ENCODE measurements at regions not wholly inside any gene's neighbourhood (a gene's known extent, or its start where the extent isn't known, plus 50 kb on each side); places are given as distances from the start of the nearest gene placed in this dataset.

DNA sequence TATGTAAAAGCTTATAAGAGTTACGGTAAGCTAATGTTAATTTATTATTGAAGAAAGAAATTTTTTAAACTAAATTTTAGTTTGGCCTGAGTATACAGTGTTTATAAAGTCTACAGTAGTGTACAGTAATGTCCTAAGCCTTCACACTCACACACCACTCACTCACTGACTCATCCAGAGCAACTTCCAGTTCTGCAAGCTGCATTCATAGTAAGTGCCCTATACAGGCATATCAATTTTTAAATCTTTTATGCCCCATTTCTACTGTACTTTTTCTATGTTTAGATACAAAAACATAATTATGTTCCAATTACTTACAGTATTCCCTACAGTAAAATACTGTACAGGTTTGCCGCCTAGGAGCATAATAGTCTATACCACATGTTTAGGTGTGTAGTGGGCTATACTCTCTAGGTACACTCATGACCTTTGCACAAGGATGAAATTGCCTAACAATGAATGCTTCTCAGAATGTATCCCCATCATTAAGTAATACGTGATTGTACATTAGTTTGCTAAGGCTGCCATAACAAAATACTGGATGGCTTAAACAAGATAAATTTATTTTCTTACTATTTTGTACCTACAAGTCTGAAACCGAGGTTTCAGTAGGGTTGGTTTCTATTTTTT lies 333.8 kb upstream of the PCDH7 start:
- no peak overlapping the region for H3K27ac ChIP-seq (ENCODE audit: low read depth, low read length, poor library complexity, severe bottlenecking)
- no peaks in the 10 kb centered on the region for H3K36me3 ChIP-seq (ENCODE audit: insufficient read depth, low read length)
- H3K9me3 ChIP-seq (ENCODE audit: low read length), result no peaks in the 10 kb centered on the region
- no peaks in the 10 kb centered on the region for H3K4me1 ChIP-seq (ENCODE audit: insufficient read depth, low read length, poor library complexity, severe bottlenecking)
- intact Hi-C loops (cut with micrococcal nuclease; ENCODE audit: unreplicated experiment), result no loop called here
- ChIA-PET POLR2A (interaction anchor here (0.6 kb wide), 1 partner anchor 96 kb away, joined by 3 read pairs; no protein-coding TSS in a partner anchor), CTCF (ENCODE audit: unreplicated experiment) (no interaction called here)
- no TSS peak for BruUV-seq (replicated peaks)
- H3K79me2 ChIP-seq (ENCODE audit: insufficient read depth, low read depth, low read length), result no peaks in the 10 kb centered on the region
- no peak overlapping the region for H2AFZ ChIP-seq (ENCODE audit: low read length)
- H4K20me1 ChIP-seq (ENCODE audit: insufficient read depth, low read length), result no peaks in the 10 kb centered on the region
- H3K4me2 ChIP-seq (ENCODE audit: low read length), result no peak overlapping the region
- no peak for TF ChIP-seq EZH2phosphoT487 (IDR thresholded peaks at IDR 0.05; ENCODE audit: borderline replicate concordance, low read depth, low read length)
- TF ChIP-seq, protein P1, sequence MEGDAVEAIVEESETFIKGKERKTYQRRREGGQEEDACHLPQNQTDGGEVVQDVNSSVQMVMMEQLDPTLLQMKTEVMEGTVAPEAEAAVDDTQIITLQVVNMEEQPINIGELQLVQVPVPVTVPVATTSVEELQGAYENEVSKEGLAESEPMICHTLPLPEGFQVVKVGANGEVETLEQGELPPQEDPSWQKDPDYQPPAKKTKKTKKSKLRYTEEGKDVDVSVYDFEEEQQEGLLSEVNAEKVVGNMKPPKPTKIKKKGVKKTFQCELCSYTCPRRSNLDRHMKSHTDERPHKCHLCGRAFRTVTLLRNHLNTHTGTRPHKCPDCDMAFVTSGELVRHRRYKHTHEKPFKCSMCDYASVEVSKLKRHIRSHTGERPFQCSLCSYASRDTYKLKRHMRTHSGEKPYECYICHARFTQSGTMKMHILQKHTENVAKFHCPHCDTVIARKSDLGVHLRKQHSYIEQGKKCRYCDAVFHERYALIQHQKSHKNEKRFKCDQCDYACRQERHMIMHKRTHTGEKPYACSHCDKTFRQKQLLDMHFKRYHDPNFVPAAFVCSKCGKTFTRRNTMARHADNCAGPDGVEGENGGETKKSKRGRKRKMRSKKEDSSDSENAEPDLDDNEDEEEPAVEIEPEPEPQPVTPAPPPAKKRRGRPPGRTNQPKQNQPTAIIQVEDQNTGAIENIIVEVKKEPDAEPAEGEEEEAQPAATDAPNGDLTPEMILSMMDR (conservative IDR thresholded peaks at IDR 0.05; ENCODE audit: low read length), result no peak
- H3K4me3 ChIP-seq (ENCODE audit: low read depth, low read length, poor library complexity, severe bottlenecking), result no peak overlapping the region
- no peak for DNase-seq (ENCODE audit: low spot score)
- H3K9me2 ChIP-seq (ENCODE audit: insufficient read depth, low read length), result no peaks in the 10 kb centered on the region

DNA sequence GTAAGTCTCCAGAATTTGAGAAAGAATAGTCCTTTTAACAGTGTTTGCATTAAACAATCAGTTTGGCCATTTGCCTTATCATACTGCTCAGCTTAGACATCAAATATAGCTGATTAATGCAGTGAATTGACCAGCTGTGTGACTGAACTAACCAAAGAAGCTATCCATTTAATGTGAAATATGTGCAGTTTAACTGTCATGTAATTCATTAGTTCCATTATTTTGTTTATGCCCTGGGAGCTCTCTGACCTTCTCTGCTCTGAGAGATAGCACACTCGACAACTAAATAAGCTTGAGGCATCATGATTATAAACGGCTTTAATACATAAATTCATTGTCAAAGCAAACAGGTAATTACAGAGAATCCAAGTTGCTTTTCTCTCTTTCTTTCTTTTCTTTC lies 324.3 kb upstream of the PCDH7 start:
- Histone ChIP-seq H3K27ac (ENCODE audit: low read depth, low read length, poor library complexity, severe bottlenecking) (no peak overlapping the region), H4K20me1 (ENCODE audit: insufficient read depth, low read length) (no peaks in the 10 kb centered on the region), H3K9me3 (ENCODE audit: low read length) (no peaks in the 10 kb centered on the region; the same call in 1 of the 2 replicates), H3K4me2 (ENCODE audit: low read length) (no peak overlapping the region), H3K79me2 (ENCODE audit: insufficient read depth, low read depth, low read length) (no peaks in the 10 kb centered on the region), H3K9me2 (ENCODE audit: insufficient read depth, low read length) (no peaks in the 10 kb centered on the region), H2AFZ (ENCODE audit: low read length) (no peak overlapping the region), H3K4me1 (ENCODE audit: insufficient read depth, low read length, poor library complexity, severe bottlenecking) (no peaks in the 10 kb centered on the region), H3K36me3 (ENCODE audit: insufficient read depth, low read length) (no peaks in the 10 kb centered on the region), H3K4me3 (ENCODE audit: low read depth, low read length, poor library complexity, severe bottlenecking) (no peak overlapping the region)
- no TSS peak for BruUV-seq (replicated peaks)
- DNase-seq (ENCODE audit: low spot score), result no peak
- ChIA-PET POLR2A (interaction anchor here (0.6 kb wide), 1 partner anchor 277 kb away, joined by 3 read pairs; no protein-coding TSS in a partner anchor), CTCF (ENCODE audit: unreplicated experiment) (no interaction called here)
- intact Hi-C loops (cut with micrococcal nuclease; ENCODE audit: unreplicated experiment), result no loop called here
- no peak for TF ChIP-seq EZH2phosphoT487 (IDR thresholded peaks at IDR 0.05; ENCODE audit: borderline replicate concordance, low read depth, low read length)
- TF ChIP-seq, protein P1 (conservative IDR thresholded peaks at IDR 0.05; ENCODE audit: low read length), result no peak

DNA sequence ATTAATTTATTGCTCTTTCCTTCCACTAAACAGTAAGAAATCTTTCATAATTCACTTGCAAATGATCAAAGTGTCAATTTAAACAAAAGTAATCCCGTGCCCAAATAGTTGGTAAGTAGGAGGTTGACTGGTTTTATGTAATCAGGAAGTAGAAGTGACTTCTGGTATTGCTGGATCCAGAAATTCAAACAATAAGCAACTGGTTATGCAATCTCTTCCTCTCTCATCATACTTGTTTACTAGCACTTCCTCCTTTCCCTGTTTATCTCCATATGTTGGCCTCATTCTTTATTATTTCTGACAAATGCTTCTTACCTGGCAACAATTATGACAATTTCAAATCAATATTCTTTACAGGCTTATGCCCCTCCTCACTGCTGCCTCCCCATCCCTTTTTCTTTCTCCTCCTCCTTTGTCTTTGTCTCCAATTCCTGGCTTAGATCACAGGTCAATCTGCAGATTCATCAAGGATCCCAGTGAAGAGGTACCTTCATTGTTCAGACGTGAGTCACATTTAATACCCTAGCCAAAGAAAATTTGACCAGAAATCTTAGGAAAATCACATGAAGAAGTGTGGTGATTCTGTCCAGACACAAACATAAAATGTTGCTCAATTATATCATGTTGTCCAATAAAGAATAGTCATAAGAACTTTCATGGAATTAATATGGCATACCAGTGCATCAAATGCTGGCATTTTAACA lies 323.2 kb upstream of the PCDH7 start:
- H3K9me2 ChIP-seq (ENCODE audit: insufficient read depth, low read length), result no peaks in the 10 kb centered on the region
- H3K4me1 ChIP-seq (ENCODE audit: insufficient read depth, low read length, poor library complexity, severe bottlenecking), result no peaks in the 10 kb centered on the region
- H3K36me3 ChIP-seq (ENCODE audit: insufficient read depth, low read length), result no peaks in the 10 kb centered on the region
- H3K4me3 ChIP-seq (ENCODE audit: low read depth, low read length, poor library complexity, severe bottlenecking), result no peak overlapping the region
- no peak overlapping the region for H3K4me2 ChIP-seq (ENCODE audit: low read length)
- ChIA-PET CTCF (ENCODE audit: unreplicated experiment) (no interaction called here), POLR2A (interaction anchor here (1.2 kb wide), 1 partner anchor 9 kb away, joined by 7 read pairs; no protein-coding TSS in a partner anchor)
- no peak for TF ChIP-seq EZH2phosphoT487 (IDR thresholded peaks at IDR 0.05; ENCODE audit: borderline replicate concordance, low read depth, low read length)
- TF ChIP-seq, protein P1 (conservative IDR thresholded peaks at IDR 0.05; ENCODE audit: low read length), result no peak
- no TSS peak for BruUV-seq (replicated peaks)
- intact Hi-C loops (cut with micrococcal nuclease; ENCODE audit: unreplicated experiment), result no loop called here
- no peaks in the 10 kb centered on the region for H3K79me2 ChIP-seq (ENCODE audit: insufficient read depth, low read depth, low read length)
- DNase-seq (ENCODE audit: low spot score), result no peak
- no peaks in the 10 kb centered on the region for H4K20me1 ChIP-seq (ENCODE audit: insufficient read depth, low read length)
- no peaks in the 10 kb centered on the region; the same call in 1 of the 2 replicates for H3K9me3 ChIP-seq (ENCODE audit: low read length)
- H3K27ac ChIP-seq (ENCODE audit: low read depth, low read length, poor library complexity, severe bottlenecking), result no peak overlapping the region
- no peak overlapping the region for H2AFZ ChIP-seq (ENCODE audit: low read length)
